ENCODE measurements at regions not wholly inside any gene's neighbourhood (a gene's known extent, or its start where the extent isn't known, plus 50 kb on each side); places are given as distances from the start of the nearest gene placed in this dataset.

DNA sequence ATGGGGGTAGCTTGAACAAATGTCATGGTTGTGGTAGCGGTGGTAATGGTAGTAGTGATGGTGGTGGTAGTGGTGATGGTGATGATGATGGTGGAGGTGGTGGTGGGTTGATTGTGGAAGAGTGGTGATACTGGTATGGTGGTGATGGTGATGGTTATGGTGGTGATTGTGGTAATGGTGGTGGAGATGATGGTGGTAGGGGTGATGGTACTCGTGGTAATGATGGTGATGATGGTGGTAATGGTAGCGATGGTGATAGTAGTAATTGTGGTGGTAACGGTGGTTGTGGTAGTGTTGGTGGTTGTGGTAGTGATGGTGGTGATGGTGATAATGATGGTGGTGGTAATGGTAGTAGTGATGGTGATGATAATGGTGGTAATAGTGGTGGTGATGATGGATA is 65.7 kb upstream of the SDK1 start:
- no peak for DNase-seq
- H3K4me3 ChIP-seq (ENCODE audit: insufficient read depth, low read depth, low read length), result no peak overlapping the region
- H3K27me3 ChIP-seq (ENCODE audit: control insufficient read depth, insufficient read depth, low read length), result no peaks in the 10 kb centered on the region
- no peaks in the 10 kb centered on the region for H3K36me3 ChIP-seq (replicated peaks; ENCODE audit: control insufficient read depth, insufficient read depth, low read length)

GRCh38 chr7:3236268-3236667 is 64.8 kb upstream of the SDK1 start:
- H3K4me3 ChIP-seq (ENCODE audit: insufficient read depth, low read depth, low read length), result no peak overlapping the region
- DNase-seq, result no peak

DNA sequence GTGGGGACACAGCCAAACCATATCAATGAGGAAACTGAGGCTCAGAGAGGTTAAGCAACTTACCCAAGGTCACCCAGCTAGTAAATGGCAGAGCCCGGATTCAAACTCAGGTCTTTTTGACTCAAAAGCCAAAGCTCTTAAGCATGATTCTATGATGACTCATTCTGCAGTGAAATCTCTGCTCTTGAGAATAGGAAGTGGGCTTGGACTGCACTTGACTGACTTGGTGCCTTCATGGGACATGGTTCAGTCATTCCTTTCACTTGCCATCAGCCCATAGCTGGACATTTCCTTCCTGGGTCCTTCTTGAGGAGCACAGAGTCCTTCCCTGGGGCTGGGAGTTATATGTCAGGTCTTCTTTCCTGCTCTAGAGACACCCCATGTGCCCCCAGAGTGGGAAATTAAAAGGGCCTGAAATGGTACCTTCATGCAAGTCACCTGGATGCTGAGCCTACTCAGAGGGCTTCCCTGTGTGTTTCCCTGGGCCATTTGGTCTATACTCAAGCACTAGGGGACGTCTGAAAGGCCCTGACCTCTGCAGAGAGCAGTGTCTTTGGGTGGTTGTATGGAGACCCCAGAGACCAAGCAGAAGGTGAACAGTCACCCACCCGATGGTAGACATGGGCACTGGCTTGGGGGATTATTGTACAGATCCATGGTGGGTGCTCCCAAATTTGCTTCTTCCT is 62.4 kb upstream of the SDK1 start:
- no peak overlapping the region for H3K4me3 ChIP-seq (ENCODE audit: insufficient read depth, low read depth, low read length)
- no peaks in the 10 kb centered on the region for H3K27me3 ChIP-seq (ENCODE audit: control insufficient read depth, insufficient read depth, low read length)
- no peak for DNase-seq
- no peaks in the 10 kb centered on the region for H3K36me3 ChIP-seq (replicated peaks; ENCODE audit: control insufficient read depth, insufficient read depth, low read length)

More at GRCh38 chr7:3236268-3236667, 64.8 kb upstream of the SDK1 start:
- Histone ChIP-seq H3K36me3 (replicated peaks; ENCODE audit: control insufficient read depth, insufficient read depth, low read length) (no peaks in the 10 kb centered on the region), H3K27me3 (ENCODE audit: control insufficient read depth, insufficient read depth, low read length) (no peaks in the 10 kb centered on the region)

DNA sequence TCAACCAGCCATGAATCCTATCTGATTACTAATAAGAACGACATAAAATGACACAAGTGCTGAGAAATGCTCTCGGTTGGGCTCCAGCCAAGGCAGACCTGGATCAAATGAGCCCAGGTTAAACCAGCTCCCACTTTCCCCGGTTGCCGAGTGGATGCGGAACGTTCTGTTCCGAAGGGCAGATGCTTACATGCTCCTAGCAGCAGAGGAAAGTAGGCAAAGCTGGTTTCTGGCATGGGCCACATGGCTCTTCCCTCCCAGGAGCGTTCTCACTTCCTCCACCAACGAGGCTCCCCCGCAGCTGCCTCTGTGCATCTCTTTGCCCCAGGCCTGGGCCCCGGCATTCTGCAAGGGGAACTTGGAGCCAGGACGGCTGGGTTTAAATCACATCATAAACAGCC is 61.8 kb upstream of the SDK1 start:
- DNase-seq, result no peak
- H3K27me3 ChIP-seq (ENCODE audit: control insufficient read depth, insufficient read depth, low read length), result no peaks in the 10 kb centered on the region

DNA sequence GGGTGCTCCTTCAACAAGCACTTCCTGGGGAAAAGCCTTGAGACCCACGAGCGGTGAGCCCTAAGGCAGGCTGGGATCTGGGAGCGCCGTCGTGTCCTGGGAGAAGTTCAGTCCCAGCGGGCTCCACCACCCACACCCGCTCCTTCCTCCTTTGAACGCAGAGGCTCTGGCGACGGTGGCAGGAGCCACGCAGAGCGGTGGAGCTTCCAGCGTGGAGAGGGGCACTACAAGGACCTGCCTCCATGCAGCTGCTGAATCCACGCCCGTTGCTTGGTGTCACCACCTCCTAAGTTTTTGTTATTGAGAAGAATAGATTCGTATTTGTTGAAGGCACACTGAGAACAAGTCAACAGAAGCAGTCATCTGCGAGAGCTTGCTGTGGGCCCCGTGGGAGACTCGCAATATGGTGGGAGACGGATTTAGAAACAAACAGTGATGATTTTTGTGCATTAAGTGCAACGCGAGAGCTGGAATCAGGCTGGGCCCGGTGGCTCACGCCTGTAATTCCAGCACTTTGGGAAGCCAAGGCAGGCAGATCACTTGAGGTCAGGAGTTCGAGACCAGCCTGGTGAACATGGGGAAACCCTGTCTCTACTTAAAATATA is 60.1 kb upstream of the SDK1 start:
- Histone ChIP-seq H3K4me3 (ENCODE audit: insufficient read depth, low read depth, low read length) (no peak overlapping the region), H3K27me3 (ENCODE audit: control insufficient read depth, insufficient read depth, low read length) (no peaks in the 10 kb centered on the region), H3K36me3 (replicated peaks; ENCODE audit: control insufficient read depth, insufficient read depth, low read length) (no peaks in the 10 kb centered on the region)
- DNase-seq, result peak; percentile 23

More for the DNA sequence above, 61.8 kb upstream of the SDK1 start:
- Histone ChIP-seq H3K36me3 (replicated peaks; ENCODE audit: control insufficient read depth, insufficient read depth, low read length) (no peaks in the 10 kb centered on the region), H3K4me3 (ENCODE audit: insufficient read depth, low read depth, low read length) (no peak overlapping the region)

GRCh38 chr7:3241686-3242258 is 59.3 kb upstream of the SDK1 start:
- no peak overlapping the region for H3K4me3 ChIP-seq (ENCODE audit: insufficient read depth, low read depth, low read length)
- no peaks in the 10 kb centered on the region for H3K27me3 ChIP-seq (ENCODE audit: control insufficient read depth, insufficient read depth, low read length)
- H3K36me3 ChIP-seq (replicated peaks; ENCODE audit: control insufficient read depth, insufficient read depth, low read length), result no peaks in the 10 kb centered on the region
- DNase-seq, result no peak

DNA sequence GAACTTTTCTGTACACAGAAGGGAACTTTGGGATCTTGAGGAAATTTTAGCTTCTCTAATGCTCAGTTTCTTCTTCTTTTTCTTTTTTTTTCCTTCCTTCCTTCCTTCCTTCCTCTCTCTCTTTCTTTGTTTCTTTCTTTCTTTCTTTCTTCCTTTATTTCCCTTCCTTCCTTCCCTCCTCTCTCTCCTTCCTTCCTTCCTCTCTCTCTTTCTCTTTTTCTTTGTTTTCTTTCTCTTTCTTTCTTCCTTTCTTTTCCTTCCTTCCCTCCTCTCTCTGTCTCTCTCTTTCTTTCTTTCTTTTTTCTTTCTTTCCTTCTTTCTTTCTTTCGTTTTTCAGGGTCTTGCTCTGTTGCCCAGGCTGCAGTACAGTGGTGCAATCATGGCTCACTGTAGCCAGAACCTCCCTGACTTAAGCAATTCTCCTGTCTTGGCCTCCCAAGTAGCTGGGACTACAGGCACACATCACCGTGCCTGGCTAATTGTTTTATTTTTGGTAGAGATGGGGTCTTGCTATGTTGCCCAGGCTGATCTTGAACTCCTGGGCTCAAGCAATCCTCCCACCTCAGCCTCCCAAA is 58.6 kb upstream of the SDK1 start:
- H3K4me3 ChIP-seq (ENCODE audit: insufficient read depth, low read depth, low read length), result no peak overlapping the region
- no peaks in the 10 kb centered on the region for H3K27me3 ChIP-seq (ENCODE audit: control insufficient read depth, insufficient read depth, low read length)
- DNase-seq, result no peak
- H3K36me3 ChIP-seq (replicated peaks; ENCODE audit: control insufficient read depth, insufficient read depth, low read length), result no peaks in the 10 kb centered on the region

GRCh38 chr7:3243256-3243655 is 57.8 kb upstream of the SDK1 start:
- no peak for DNase-seq
- Histone ChIP-seq H3K36me3 (replicated peaks; ENCODE audit: control insufficient read depth, insufficient read depth, low read length) (no peaks in the 10 kb centered on the region), H3K4me3 (ENCODE audit: insufficient read depth, low read depth, low read length) (no peak overlapping the region), H3K27me3 (ENCODE audit: control insufficient read depth, insufficient read depth, low read length) (no peaks in the 10 kb centered on the region)

DNA sequence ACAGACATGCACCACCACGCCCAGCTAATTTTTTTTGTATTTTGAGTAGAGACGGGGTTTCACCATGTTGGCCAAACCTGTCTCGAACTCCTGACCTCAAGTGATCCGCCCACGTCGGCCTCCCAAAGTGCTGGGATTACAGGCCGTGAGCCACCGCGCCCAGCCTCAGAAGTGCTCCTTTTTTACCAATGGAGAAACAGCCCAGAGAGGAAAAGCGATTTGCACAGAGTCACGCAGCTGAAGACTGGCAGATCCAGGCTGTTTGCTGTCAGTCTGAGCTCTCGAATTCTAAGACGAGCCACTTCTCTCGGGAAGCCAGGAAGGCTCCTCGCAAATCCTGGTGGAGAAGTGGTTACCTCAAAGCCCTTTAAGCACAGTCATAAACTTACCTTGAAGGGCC is 57.4 kb upstream of the SDK1 start:
- no peak for DNase-seq
- no peaks in the 10 kb centered on the region for H3K27me3 ChIP-seq (ENCODE audit: control insufficient read depth, insufficient read depth, low read length)
- H3K4me3 ChIP-seq (ENCODE audit: insufficient read depth, low read depth, low read length), result no peak overlapping the region
- H3K36me3 ChIP-seq (replicated peaks; ENCODE audit: control insufficient read depth, insufficient read depth, low read length), result no peaks in the 10 kb centered on the region

DNA sequence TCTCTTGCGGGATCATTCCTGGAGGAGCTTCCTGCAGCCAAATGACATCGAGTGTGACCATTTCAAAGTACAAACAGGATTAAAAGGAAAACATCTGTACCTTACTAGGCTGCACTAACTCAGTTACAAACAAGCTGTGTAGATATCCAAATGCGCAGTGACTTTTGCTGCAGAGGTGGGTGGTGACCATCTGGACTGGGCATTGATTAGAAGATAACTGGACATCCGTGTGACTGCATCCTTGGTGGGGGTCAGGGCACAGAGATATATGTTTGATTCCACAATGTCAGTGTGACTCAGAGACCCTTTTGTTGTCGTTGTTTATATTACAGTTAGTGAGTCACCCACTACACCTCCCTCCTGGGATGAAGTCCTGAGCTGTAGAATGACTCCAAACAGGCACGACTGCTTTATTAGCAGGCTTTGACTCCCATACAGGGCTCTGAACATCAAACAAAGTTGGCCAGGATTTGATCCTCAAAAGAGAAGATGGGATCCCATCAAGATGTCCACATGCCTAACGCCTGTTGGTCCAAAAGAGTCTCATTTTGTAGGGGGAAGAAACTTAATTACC is 56.7 kb upstream of the SDK1 start:
- no peak for DNase-seq
- Histone ChIP-seq H3K27me3 (ENCODE audit: control insufficient read depth, insufficient read depth, low read length) (no peaks in the 10 kb centered on the region), H3K36me3 (replicated peaks; ENCODE audit: control insufficient read depth, insufficient read depth, low read length) (no peaks in the 10 kb centered on the region), H3K4me3 (ENCODE audit: insufficient read depth, low read depth, low read length) (no peak overlapping the region)

GRCh38 chr7:3245077-3245476 is 56.0 kb upstream of the SDK1 start:
- no peak for DNase-seq
- Histone ChIP-seq H3K4me3 (ENCODE audit: insufficient read depth, low read depth, low read length) (no peak overlapping the region), H3K36me3 (replicated peaks; ENCODE audit: control insufficient read depth, insufficient read depth, low read length) (no peaks in the 10 kb centered on the region)

DNA sequence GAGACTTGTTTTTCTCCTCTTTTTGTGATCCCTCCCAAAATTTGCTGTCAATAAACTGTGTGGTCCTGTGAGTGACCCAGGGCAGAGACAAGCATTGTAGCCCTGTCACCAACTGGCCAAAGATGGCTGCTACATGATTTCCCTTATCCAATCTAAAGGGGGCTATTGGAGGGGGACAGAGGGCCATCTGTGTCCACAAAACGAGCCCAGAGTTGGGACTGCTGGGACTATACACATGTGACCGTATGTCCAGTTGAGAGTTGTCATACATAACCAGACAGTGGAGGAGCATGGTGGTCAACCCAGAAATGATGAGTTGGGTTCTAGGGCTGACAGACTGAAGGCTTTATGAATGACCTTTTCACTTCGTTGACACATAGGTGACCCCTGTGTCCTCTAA is 55.3 kb upstream of the SDK1 start:
- Histone ChIP-seq H3K27me3 (ENCODE audit: control insufficient read depth, insufficient read depth, low read length) (no peaks in the 10 kb centered on the region), H3K36me3 (replicated peaks; ENCODE audit: control insufficient read depth, insufficient read depth, low read length) (no peaks in the 10 kb centered on the region), H3K4me3 (ENCODE audit: insufficient read depth, low read depth, low read length) (no peak overlapping the region)
- no peak for DNase-seq

More at GRCh38 chr7:3245077-3245476, 56.0 kb upstream of the SDK1 start:
- H3K27me3 ChIP-seq (ENCODE audit: control insufficient read depth, insufficient read depth, low read length), result no peaks in the 10 kb centered on the region

DNA sequence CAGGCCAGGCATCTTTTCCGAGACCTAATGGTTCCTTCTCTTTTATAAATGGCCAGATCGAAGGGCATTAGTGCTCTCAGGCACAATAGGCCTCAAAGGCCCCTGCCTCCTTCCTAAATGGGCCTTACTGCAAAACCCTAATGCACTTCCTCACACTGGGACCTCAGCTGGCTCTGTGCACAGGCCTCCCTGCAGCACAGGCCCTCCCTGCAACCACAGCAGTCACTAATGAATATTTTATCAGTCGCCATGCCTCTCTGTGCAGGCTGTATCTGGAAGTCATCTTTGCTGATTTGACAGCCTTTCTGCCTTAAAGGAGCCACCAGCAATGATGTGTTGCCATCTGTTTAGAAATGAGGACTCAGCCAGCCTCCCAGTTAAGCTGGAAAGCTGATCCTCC is 54.9 kb upstream of the SDK1 start:
- no peak for DNase-seq
- Histone ChIP-seq H3K27me3 (ENCODE audit: control insufficient read depth, insufficient read depth, low read length) (no peaks in the 10 kb centered on the region), H3K36me3 (replicated peaks; ENCODE audit: control insufficient read depth, insufficient read depth, low read length) (no peaks in the 10 kb centered on the region), H3K4me3 (ENCODE audit: insufficient read depth, low read depth, low read length) (no peak overlapping the region)

GRCh38 chr7:3246651-3247050 is 54.4 kb upstream of the SDK1 start:
- Histone ChIP-seq H3K4me3 (ENCODE audit: insufficient read depth, low read depth, low read length) (no peak overlapping the region), H3K36me3 (replicated peaks; ENCODE audit: control insufficient read depth, insufficient read depth, low read length) (no peaks in the 10 kb centered on the region), H3K27me3 (ENCODE audit: control insufficient read depth, insufficient read depth, low read length) (no peaks in the 10 kb centered on the region)
- DNase-seq, result no peak

- Histone ChIP-seq H3K36me3 (replicated peaks; ENCODE audit: control insufficient read depth, insufficient read depth, low read length) (no peaks in the 10 kb centered on the region), H3K27me3 (ENCODE audit: control insufficient read depth, insufficient read depth, low read length) (no peaks in the 10 kb centered on the region), H3K4me3 (ENCODE audit: insufficient read depth, low read depth, low read length) (no peak overlapping the region)
- no peak for DNase-seq
These were observed 50.3 kb upstream of the SDK1 start for GRCh38 chr7:3250725-3251124.

Measured in H7 (cell line).